HG02759 (cell line): ENCODE measurements at regions not wholly inside any gene's neighbourhood (a gene's known extent, or its start where the extent isn't known, plus 50 kb on each side); places are given as distances from the start of the nearest gene placed in this dataset.
"Not testable (repeated sequence)": the region's sequence is repeated elsewhere in the genome, so short reads cannot be mapped to it uniquely, and the experiment has no call there.

Experiments
- ATAC-seq: cut with Tn5 transposase; IDR thresholded peaks from one replicate; pipeline ENCODE4 v1.9.1; 2021; ENCODE audit warnings: mild to moderate bottlenecking, moderate library complexity; ENCODE audit not compliant: unreplicated experiment

DNA sequence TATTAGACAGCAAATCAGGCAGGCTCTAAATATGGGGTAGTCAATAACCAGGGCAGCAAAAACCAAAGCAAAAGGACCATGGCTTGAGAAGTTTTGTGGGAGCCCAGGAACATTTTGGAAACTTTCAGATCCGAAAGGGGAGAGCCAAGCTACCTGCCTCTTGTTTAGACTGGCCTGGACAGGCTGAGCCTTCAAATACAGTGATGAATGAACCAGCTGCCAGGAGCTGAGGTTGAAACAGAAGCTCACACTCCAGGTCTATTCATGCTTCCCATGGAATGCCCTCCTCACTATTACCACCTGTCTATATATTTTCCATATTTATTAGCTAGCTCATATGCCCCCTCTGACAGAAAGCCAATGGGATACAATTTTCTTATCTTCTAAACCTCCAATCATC, 150.8 kb upstream of the SLC44A1 start:
- no peak for ATAC-seq

DNA sequence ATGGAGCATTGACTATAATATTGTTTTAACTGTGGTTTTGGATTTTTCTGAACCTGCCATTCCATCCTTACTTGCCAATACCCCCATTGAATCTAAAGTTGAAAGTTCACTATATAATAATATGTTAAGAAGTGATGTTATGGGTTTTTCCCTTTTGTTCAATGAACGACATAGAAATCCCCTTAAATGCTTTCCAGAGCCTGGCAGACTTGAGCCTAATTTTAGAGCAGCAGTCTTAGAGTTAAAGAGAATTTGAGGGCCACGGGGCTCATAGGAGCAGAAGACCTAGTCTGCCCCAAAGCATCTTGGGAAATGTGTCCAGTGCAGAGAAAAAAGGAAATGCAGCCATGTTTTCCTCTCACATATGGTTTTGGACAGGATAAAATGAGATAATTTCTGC, 146.1 kb upstream of the SLC44A1 start:
- ATAC-seq = peak; percentile 55

DNA sequence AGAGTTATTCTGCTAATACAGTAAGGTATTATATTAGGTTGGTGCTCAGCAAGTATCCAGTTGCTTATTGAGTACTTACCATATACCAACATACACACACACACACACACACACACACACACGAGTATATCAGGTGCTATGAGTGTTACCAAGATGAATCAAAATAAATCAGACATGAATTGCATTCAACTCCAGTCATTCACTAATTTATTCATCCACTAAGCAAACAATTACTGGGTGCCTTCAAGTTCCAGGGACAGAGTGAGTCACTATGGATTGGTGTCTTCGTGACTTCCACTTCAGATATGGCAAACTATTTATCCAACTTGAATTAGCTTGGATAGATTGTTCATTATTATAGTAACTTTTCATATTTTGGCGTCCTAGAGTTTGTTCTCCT, 140.7 kb upstream of the SLC44A1 start:
- no peak for ATAC-seq

DNA sequence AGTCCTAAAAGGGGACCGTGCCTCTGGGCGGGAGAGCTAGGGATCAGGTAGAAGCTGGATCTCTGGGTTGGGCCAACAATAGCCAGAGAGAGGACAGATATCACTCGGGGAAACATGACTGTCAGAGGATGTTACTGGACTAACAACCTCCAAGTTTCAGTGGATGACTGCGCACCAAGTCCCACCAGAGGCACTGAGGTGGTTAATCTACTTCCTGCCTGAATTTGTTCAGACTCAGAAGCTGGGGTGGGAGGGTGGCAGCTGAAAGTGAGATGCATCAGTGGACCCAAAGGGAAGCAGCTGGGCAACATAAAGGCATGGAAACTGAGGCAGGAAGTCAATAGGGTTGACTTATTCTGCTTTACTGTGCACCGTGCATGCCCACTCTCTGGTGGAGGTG, 130.1 kb upstream of the SLC44A1 start:
- ATAC-seq = peak; percentile 69

DNA sequence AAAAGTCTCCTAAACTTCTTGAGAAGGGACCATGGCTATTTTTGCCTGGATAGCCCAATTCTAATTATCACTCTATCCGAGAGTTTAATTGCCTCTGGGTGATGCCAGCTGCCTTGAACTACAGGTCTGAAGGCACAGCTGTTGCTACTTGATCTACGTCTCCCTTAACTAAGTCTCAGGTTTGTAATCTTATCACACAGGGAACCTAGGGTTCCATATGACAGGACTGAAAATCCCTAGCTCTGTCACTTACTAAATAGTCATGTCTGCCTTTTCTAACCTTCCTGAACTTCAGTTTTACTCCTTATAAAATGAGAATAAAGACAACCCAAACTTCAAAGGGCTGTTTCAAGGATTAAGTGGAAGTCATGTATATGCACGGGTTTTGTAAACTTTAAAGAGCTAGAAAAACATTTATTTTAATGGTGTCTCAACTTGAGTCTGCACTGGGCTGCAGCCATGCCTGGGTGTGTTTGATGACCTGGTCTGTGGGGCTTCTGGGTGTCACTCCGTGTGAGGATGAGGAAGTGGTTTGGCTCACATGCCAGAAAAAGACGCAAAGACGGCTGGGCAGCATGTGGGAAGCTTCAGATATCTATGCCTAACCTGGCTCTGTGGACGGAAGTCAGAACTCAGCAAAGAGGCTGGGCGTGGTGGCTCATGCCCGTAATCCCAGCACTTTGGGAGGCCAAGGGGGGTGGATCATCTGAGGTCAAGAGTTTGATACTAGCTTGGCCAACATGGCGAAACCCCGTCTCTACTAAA, 129.3 kb upstream of the SLC44A1 start:
- ATAC-seq = peak; percentile 77

DNA sequence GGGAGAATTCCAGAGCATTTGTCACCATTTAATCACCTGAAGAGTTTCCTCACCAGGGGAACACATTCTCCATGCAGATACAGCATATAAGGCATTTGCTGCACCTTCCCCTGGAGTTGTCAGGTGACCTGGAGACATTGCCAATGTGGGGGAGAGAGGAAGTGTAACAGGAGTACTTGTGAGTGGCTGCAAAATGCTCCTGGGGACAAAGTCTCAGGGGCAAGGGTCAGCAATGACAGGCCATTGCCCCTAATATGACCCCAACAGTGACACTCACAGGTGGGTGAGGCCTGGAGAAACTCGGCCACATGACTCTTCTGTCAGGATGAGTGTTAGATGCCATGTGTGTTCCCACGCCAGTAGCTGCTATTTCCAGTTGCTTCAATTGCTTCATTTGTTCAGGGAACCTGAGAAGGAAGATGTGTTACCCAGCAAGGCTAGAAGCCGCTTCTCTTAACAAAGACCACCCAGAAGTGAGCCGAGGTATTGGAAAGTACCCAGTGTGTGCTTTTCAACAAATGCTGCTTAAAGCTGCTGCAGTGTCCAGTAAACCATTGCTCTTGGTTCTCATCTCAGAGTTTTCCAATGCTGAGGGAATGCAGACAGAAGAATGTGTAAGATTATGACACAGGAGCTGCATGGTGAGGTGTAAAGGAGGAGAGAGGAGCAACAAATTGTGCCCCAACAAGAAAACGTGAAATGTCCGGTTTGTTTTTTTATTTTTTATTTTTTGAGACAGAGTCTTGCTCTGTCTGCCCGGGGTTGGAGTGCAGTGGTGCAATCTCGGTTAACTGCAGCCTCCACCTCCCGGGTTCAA, 128.2 kb upstream of the SLC44A1 start:
- no peak for ATAC-seq

DNA sequence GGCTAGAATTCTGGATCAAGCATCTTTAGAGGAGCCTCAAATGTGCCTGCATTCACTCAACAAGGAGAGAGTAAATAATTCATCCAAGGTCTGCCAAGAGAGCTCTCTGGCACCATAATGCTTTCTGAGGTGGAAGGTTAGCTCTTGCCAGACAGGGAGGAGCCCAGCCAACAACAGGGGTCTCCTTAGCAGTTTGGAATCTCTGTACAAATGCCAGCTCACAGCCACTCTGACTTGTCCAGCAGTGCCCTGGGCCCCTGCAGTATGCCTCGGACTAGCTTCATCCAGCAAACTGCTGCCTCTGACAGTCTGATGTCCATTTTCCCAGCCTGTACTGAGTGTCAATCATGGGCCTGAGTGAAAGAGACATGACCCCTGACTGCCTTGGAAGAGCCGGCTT, 127.2 kb upstream of the SLC44A1 start:
- no peak for ATAC-seq

DNA sequence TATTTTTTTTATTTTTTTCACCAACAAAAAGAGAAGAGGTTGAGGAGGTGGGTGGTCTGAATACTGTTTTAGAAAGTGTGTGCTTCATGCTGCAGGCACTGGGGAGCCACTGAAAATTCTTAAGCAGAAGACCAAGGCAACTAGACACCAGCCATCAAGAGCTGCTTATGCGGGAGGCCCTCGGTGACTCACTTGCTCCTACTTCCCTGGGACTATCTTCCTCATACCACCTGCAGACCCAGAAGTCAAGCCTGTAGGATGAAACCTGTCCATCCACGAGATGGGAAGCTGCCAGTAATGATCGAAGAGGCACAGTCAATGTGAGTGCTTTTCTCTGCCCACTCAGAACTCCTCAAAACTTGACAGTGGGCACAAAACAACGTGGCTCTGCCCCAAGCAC, 125.8 kb upstream of the SLC44A1 start:
- ATAC-seq = no peak

DNA sequence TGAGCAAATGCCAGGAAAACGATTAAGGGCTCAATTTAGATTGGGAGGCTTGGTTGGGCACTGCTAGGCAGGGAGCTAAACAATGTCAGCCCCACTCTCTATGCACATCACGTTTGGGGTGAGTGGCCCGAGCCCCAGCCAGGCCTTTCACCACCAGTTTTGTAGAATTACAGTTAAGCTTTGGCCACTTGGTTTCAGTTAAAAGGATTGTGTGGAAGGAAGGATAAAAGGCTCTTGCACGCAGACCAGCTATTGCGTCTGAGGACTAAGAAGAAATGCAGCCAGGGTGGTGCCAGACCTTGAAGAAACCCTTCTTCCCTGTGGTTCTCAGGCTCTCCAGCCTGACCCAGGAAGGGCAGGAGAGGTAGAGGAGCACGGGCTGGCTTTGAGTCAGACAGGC, 125.3 kb upstream of the SLC44A1 start:
- ATAC-seq = no peak

DNA sequence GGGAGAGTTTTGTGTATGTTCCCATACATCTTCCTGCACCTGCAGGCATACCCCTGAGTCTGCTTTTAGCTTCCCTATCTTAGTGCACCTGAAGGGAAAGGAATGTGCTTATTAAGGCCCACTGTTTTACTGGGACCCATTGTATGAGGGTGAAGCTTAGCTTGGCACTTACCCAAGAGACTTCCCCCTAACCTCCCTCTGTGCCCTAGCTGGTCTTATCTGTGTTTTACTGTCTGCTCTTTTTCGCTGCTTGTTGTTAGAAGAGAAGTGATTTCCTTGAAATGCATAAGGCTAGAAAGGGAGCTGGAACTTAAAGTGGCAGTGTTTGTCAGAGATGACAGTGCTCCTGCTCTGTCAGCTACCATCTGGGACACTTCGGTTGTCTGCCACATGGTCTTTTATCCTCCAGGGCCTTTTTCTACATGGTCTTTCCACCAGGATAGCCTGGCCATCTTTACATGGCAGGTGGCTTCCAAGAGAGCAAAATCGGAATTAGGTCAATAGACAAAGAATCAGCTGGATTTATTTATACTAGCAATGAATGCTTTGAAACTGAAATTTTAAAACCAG, 122.5 kb upstream of the SLC44A1 start:
- no peak for ATAC-seq

DNA sequence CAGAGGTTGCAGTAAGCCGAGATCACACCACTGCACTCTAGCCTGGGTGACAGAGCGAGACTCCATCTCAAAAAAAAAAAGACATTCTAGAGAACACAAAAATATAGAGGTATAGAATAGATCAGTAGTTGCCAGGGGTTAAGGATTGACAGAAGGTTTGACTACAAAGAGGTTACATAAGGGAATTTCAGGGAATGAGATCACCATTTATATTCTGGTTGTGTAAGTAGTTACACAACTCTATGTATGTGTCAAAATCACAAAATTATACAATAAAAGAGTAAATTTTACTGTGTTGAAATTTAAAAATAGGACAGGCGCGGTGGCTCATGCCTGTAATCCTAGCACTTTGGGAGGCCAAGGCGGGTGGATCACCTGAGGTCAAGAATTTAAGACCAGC, 119.9 kb upstream of the SLC44A1 start:
- ATAC-seq = not testable (repeated sequence)

DNA sequence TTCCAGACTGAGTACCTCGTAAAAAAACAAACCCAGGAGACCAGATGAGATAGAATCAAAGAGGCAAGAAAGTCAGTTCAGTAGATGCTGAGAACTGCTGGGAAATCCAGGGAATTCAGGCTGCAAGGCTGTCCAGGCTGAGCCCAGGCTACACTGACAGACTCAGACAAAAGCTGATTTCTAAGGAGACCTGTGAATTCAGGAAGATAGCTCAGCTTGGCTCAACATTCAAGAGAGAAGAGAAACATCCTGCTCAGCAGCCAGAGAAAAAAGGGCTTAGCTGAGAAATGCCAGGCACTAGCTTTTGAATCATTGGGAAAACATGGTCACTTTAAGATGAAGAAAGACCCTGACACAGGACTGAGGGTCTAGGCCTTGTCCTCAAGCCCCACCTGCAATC, 118.2 kb upstream of the SLC44A1 start:
- ATAC-seq = no peak

DNA sequence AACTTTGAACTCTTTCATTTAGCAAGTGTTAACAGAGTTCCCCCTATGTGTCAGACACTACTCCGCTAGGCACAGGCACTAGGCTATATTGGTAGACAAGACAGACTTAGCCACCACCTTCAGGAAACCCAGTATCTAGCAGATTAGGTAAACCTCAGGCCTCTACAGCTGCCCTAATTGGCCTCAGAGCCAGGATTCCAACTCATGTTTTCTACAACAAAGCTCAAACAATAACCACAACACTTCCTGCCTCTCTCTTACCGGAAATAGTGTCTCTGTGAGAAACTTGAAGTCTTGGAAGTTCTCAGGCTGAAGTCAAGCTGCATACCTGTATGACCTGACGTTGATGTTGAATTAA, 116.6 kb upstream of the SLC44A1 start:
- ATAC-seq = peak; percentile 98

DNA sequence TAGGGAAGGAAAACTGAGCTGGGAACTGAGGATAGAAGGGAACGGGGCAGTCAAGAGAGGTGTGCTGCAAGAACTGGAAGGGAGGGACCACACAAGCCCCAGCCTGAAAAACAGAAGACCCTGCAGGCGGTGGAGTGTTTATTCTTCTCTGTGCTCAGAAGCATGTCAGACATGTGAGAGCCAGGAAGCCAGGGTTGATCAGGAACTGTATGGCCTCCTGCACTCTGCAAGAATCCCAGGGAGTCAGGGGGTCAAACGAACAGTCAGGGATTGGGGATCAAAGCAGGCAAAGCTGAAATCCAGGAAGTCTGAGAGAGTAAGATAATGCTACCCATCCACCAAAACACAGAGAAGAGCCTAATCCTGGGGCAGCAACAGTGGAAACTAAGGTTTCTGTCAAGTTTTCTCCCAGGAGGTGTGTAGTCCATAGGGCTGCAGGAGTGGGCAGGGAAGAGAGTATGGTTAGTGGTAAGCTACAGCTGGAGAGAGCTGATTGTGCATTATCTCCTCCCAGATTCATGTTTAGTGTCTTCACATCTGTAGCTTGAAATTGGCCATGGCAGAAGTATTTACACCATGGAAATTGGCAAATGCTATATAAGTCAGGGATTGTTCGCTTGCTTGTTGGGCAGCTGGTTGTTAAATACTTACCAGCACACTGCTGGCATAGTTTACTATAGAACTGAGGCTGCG, 115.4 kb upstream of the SLC44A1 start:
- ATAC-seq = no peak

DNA sequence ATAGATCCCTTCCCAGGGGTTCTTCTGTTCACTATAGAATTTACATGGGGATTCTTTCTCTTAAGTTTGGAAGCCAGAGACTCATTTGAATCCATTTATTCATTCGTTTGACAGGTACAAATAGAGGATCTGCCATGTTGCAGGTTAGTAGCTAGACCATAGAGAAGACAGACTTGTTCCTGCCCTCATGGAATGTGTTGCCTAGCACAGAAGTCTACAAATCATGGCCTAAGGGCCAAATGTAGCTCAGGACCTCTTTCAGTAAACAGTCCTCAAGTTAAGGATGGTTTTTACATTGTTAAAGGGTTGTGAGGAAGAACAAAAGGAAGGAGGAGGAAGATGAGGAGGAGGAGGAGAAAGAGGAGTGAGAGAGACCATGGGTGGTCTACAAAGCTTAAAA, 114.7 kb upstream of the SLC44A1 start:
- ATAC-seq = no peak

DNA sequence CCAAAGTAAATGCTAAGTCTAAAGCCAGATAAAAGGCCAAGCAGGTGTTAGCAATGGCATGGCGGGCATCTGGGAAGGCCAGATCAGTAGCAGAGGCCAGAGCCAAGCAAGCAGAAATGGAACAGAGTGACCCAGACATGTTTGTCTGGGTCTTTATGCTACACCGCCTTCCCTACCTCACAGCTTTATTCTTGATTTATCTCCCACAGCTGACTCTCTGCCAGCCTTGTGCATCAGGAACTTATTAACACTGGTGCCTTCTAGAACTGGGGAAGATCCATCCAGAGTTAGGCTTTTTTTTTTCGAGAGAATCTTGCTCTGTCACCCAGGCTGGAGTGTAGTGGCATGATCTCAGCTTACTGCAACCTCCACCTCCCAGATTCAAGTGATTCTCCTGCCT, 112.5 kb upstream of the SLC44A1 start:
- ATAC-seq = no peak

DNA sequence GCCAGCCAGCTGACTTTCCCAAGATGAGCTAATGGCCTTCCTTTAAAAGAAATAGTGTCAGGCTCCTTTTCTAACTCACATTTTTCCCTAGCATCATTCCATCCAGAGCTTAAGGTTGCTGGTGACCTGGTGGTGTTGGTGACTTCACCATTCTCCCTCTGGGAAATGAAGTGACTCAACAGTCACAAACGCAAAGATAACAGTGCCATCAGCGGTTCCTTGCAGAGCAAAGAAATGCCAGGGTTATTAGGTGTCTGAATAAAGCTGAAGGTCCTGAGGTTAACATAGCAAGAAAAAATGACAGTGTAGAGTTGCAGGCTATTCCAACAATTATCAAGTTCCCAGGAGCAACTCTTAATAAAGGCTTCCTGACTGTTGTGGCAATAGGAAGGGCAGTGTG, 111.8 kb upstream of the SLC44A1 start:
- ATAC-seq = no peak

DNA sequence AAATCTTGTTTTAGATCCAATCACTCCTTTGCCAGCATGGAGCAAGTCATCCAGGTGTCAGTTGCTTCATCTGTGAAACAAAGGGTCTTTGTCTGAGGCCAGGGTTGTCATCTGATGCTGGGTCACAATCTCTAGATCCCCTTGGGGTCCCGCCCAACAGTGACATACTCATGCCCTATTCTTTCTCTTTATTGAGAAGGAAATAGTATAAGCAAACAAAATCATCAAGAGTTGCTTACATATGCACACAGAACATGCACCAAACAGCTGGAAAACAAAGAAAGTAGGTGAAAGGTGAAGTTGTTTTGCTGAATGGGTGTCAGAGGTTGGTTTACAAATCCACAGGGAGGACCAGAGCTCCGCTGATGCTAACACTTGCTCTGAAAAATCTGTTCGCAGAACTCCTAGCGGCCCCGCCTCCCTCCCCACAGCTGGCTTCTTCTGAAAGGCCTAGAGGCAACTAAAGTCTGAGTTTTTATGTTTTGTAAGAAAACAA, 106.1 kb upstream of the SLC44A1 start:
- no peak for ATAC-seq

DNA sequence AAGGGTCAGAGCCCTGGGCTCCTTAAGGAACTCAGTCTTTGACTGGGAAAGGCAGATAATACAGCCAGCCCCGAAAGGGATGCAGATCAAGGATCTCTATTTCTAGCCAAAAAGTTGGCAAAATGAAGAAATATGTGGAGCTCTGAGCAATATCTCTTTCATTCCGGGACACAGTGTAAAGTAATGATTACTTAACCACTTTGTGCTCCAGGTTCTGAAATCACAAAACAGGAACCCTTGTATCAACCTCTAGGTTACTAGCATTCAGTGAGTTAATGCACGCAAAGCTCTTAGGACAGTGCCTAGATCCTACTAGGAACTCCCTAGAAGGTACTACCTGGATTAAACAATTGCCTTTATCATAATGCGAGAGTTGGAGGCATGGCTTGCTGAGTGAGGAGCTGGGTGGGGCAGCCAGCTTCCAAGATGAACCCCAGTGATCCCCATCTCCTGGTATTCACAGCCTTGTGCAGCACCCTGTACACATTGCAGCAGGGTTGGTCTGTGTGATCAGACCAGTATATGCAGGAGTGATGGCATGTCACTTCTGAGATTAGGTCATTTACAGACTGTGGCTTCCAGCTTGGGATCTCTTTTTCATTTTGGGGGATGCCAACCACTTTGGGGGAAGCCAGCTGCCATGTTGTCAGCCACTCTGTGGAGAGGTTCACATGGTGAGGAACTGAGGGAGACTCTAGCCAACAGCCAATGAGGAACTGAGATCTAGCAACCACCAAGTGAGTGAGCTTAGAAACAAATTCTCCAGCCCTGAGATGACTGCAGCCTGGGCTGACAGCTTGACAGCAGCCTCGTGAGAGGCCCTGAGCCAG, 103.1 kb upstream of the SLC44A1 start:
- peak; percentile 90 for ATAC-seq

DNA sequence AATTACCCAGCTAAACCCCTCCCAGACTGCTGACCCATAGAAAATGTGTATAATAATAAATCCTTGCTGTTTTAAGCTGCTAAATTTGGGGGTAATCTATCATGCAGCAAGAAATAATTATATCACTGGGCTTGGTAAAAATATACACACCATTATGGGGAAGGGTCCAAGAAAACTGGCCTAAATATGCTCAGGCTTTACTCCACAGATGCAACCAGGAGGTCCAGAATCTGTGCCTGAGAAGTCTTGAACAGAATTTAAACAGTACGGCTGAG, 102.5 kb upstream of the SLC44A1 start:
- ATAC-seq = no peak
